OCI-LY1 (cell line): ENCODE measurements at regions not wholly inside any gene's neighbourhood (a gene's known extent, or its start where the extent isn't known, plus 50 kb on each side); places are given as distances from the start of the nearest gene placed in this dataset.

Source experiments
- H2AFZ ChIP-seq: fragments of 200-600 bp; sonication (generic), shearing (Covaris generic); 2 replicates; pipeline ENCODE4 v1.6.0; 2014; ENCODE audit warnings: antibody characterized with exemption, mild to moderate bottlenecking, low read length
- H3F3A ChIP-seq: fragments of 200-600 bp; sonication (generic), shearing (Covaris generic); 2 replicates; pipeline ENCODE4 v1.6.0; 2014; ENCODE audit warnings: mild to moderate bottlenecking, antibody characterized with exemption, low read length, moderate library complexity; ENCODE audit not compliant: insufficient read depth
- H3K27ac ChIP-seq: fragments of 200-600 bp; sonication (generic); 2 replicates; pipeline ENCODE4 v1.5.1; 2014; ENCODE audit warnings: low read length, mixed run types, mild to moderate bottlenecking, low read depth; ENCODE audit not compliant: poor library complexity, severe bottlenecking
- H3K27me3 ChIP-seq: fragments of 200-600 bp; sonication (generic); 2 replicates; pipeline ENCODE4 v1.6.0; 2014; ENCODE audit warnings: antibody characterized with exemption, mild to moderate bottlenecking, low read length, moderate library complexity; ENCODE audit not compliant: insufficient read depth
- H3K36me3 ChIP-seq: fragments of 200-600 bp; sonication (generic); 2 replicates; pipeline ENCODE4 v1.6.1; 2014; ENCODE audit warnings: mild to moderate bottlenecking, antibody characterized with exemption, low read length, moderate library complexity, mixed read lengths; ENCODE audit not compliant: insufficient read depth
- H3K4me1 ChIP-seq: fragments of 200-600 bp; sonication (generic); 2 replicates; pipeline ENCODE4 v1.5.1; 2014; ENCODE audit warnings: mild to moderate bottlenecking, low read length, moderate library complexity; ENCODE audit not compliant: insufficient read depth, severe bottlenecking
- H3K4me2 ChIP-seq: fragments of 200-600 bp; sonication (generic), shearing (Covaris generic); 2 replicates; pipeline ENCODE4 v1.6.1; 2014; ENCODE audit warnings: low read length
- H3K4me3 ChIP-seq: fragments of 200-600 bp; sonication (generic); 2 replicates; pipeline ENCODE4 v1.5.1; 2014; ENCODE audit warnings: low read length, low read depth, mild to moderate bottlenecking, mixed read lengths; ENCODE audit not compliant: poor library complexity, severe bottlenecking
- H3K79me2 ChIP-seq: fragments of 200-600 bp; shearing (Covaris generic); 2 replicates; pipeline ENCODE4 v1.6.1; 2016; ENCODE audit warnings: mixed run types, low read length, mixed read lengths; ENCODE audit not compliant: insufficient read depth
- H3K9ac ChIP-seq: fragments of 200-600 bp; sonication (generic), shearing (Covaris generic); 2 replicates; pipeline ENCODE4 v1.6.1; 2014; ENCODE audit warnings: mild to moderate bottlenecking, low read length, mixed read lengths
- H3K9me2 ChIP-seq: fragments of 200-600 bp; sonication (generic), shearing (Covaris generic); 2 replicates; pipeline ENCODE4 v1.6.1; 2014; ENCODE audit warnings: low read depth, mild to moderate bottlenecking, low read length, mixed read lengths
- H3K9me3 ChIP-seq: fragments of 200-600 bp; shearing (Covaris generic); 2 replicates; pipeline ENCODE4 v1.6.1; 2014; ENCODE audit warnings: low read length, mixed read lengths
- H4K20me1 ChIP-seq: fragments of 200-600 bp; sonication (generic), shearing (Covaris generic); 2 replicates; pipeline ENCODE4 v1.6.0; 2016; ENCODE audit warnings: mild to moderate bottlenecking, low read length; ENCODE audit not compliant: insufficient read depth
- CTCF ChIP-seq: fragments of 200-600 bp; sonication (generic), shearing (Covaris generic); IDR thresholded peaks from 2 replicates; pipeline ENCODE4 v1.5.1; 2017; ENCODE audit warnings: mild to moderate bottlenecking, antibody characterized with exemption, low read length, moderate library complexity, mixed read lengths
- EZH2 ChIP-seq: fragments of 200-600 bp; sonication (generic), shearing (Covaris generic); IDR thresholded peaks from 2 replicates; pipeline ENCODE4 v1.8.0; 2017; ENCODE audit warnings: borderline replicate concordance, mixed run types, mild to moderate bottlenecking, antibody characterized with exemption, low read length, moderate library complexity, mixed read lengths

- no peaks in the 10 kb centered on the region for H4K20me1 ChIP-seq
- H3K27me3 ChIP-seq = no peaks in the 10 kb centered on the region
- no peak overlapping the region for H3K27ac ChIP-seq
- no peak overlapping the region for H3K9ac ChIP-seq
- H3K79me2 ChIP-seq = no peaks in the 10 kb centered on the region
- H3K4me3 ChIP-seq = no peak overlapping the region
- no peaks in the 10 kb centered on the region for H3F3A ChIP-seq
- TF ChIP-seq CTCF (no peak), EZH2 (no peak)
- H3K9me3 ChIP-seq = no peaks in the 10 kb centered on the region
- no peaks in the 10 kb centered on the region for H3K9me2 ChIP-seq
- H3K36me3 ChIP-seq = no peaks in the 10 kb centered on the region
- H3K4me2 ChIP-seq = no peak overlapping the region
- H3K4me1 ChIP-seq = no peaks in the 10 kb centered on the region
- no peak overlapping the region for H2AFZ ChIP-seq
Measured at GRCh38 chr1:37176269-37176668, 142.0 kb upstream of the GRIK3 start.

- Histone ChIP-seq H3K9me2 (no peaks in the 10 kb centered on the region), H3K9me3 (no peaks in the 10 kb centered on the region), H3K27me3 (no peaks in the 10 kb centered on the region; the same call in 1 of the 2 replicates), H3F3A (no peaks in the 10 kb centered on the region), H3K36me3 (no peaks in the 10 kb centered on the region), H3K79me2 (no peaks in the 10 kb centered on the region), H3K4me2 (no peak overlapping the region), H3K9ac (no peak overlapping the region), H3K27ac (no peak overlapping the region), H2AFZ (no peak overlapping the region), H3K4me3 (no peak overlapping the region), H4K20me1 (no peaks in the 10 kb centered on the region), H3K4me1 (no peaks in the 10 kb centered on the region)
- TF ChIP-seq CTCF (peak; percentile 54; the same call in 1 of the 2 replicates), EZH2 (no peak)
Measured at GRCh38 chr1:37177230-37177864, 143.0 kb upstream of the GRIK3 start.

GRCh38 chr1:37181425-37181824, 147.1 kb upstream of the GRIK3 start:
- Histone ChIP-seq H3K9me3 (no peaks in the 10 kb centered on the region), H3F3A (no peaks in the 10 kb centered on the region), H4K20me1 (no peaks in the 10 kb centered on the region), H3K4me2 (no peak overlapping the region), H3K9me2 (no peaks in the 10 kb centered on the region), H3K36me3 (no peaks in the 10 kb centered on the region), H3K79me2 (no peaks in the 10 kb centered on the region), H3K27ac (no peak overlapping the region), H3K27me3 (no peaks in the 10 kb centered on the region; the same call in 1 of the 2 replicates), H3K4me1 (no peaks in the 10 kb centered on the region), H2AFZ (no peak overlapping the region), H3K9ac (no peak overlapping the region), H3K4me3 (no peak overlapping the region)
- TF ChIP-seq CTCF (no peak), EZH2 (no peak)
